ENCODE measurements at regions not wholly inside any gene's neighbourhood (a gene's known extent, or its start where the extent isn't known, plus 50 kb on each side); places are given as distances from the start of the nearest gene placed in this dataset.
A peak's percentile ranks its signal among the peaks of the same experiment; 100 is the strongest.

- TF ChIP-seq FOSL1 (tag; conservative IDR thresholded peaks at IDR 0.05): peak; percentile 86
Observed at GRCh38 chr7:26429168-26429567, 137.5 kb downstream of the SNX10 start (continued).

- WGBS (ENCODE audit: insufficient coverage, low coverage, missing lambda C conversion rate): 11% methylated on average over 3 of the region's 3 CpGs
- H3K36me3 ChIP-seq (ENCODE audit: control insufficient read depth, insufficient read depth, low read length): no peaks in the 10 kb centered on the region
- no peak for TF ChIP-seq MBD2 (IDR thresholded peaks at IDR 0.05; ENCODE audit: borderline replicate concordance, low read depth)
- peak; percentile 65 for TF ChIP-seq ARID1B (IDR thresholded peaks at IDR 0.05)
- 0 out of 2 replicates have a peak, but pooled peaks have one; percentile 39 for TF ChIP-seq DPF2 (IDR thresholded peaks at IDR 0.05)
- 0 out of 4 replicates have a peak, but pooled peaks of 1 of the 2 experiments have one; percentile 26 for TF ChIP-seq RCOR1 (IDR thresholded peaks at IDR 0.05; ENCODE audit: borderline replicate concordance in 1 of 2, low read depth in 2 of 2, low read length in 2 of 2)
- peak; percentile 58; the same call in 1 of the 2 replicates for TF ChIP-seq TEAD4 (IDR thresholded peaks at IDR 0.05; ENCODE audit: low read length)
- TF ChIP-seq TEAD4 (CRISPR knock-in tag; IDR thresholded peaks at IDR 0.05; ENCODE audit: borderline replicate concordance): no peak
- 0 out of 2 replicates have a peak, but pooled peaks have one; percentile 26 for TF ChIP-seq KLF16 (IDR thresholded peaks at IDR 0.05)
- 0 out of 2 replicates have a peak, but pooled peaks have one; percentile 42 for TF ChIP-seq TAL1 (IDR thresholded peaks at IDR 0.05)
- TF ChIP-seq CBFA2T3 (IDR thresholded peaks at IDR 0.05): peak; percentile 42; the same call in 1 of the 2 replicates
- 0 out of 2 replicates have a peak, but pooled peaks have one; percentile 21 for TF ChIP-seq ADNP (tag; IDR thresholded peaks at IDR 0.05)
- no peak for TF ChIP-seq RAD51 (IDR thresholded peaks at IDR 0.05; ENCODE audit: borderline replicate concordance, low read depth)
- no peak for TF ChIP-seq NR1H2 (CRISPR knock-in tag; IDR thresholded peaks at IDR 0.05)
- in situ Hi-C loops (cut with MboI): no loop called here
- H3K27me3 ChIP-seq (ENCODE audit: control insufficient read depth in 2 of 2, insufficient read depth in 2 of 2, low read length in 2 of 2): no peaks in the 10 kb centered on the region
- no peaks in the 10 kb centered on the region; the same call in 1 of the 2 replicates for H3K9me3 ChIP-seq (replicated peaks; ENCODE audit: control insufficient read depth, insufficient read depth, low read depth, low read length)
- H3K9me1 ChIP-seq (ENCODE audit: control insufficient read depth, insufficient read depth, low read length): no peaks in the 10 kb centered on the region
- H3K4me2 ChIP-seq (ENCODE audit: insufficient read depth, low read length): no peak overlapping the region
- FAIRE-seq (no peak), ATAC-seq (peak; percentile 54; the same call in 1 of the 3 replicates), DNase-seq (ENCODE audit: extremely low read depth in 1 of 4, low spot score in 3 of 4) (no peak)
- H4K20me1 ChIP-seq (replicated peaks; ENCODE audit: control insufficient read depth, insufficient read depth, low read length): no peaks in the 10 kb centered on the region
- no peak overlapping the region for H3K27ac ChIP-seq (ENCODE audit: extremely low read depth, low read depth, low read length)
- no peak overlapping the region for H3K4me3 ChIP-seq
- BruUV-seq (replicated peaks): no TSS peak
- H3K4me1 ChIP-seq (replicated peaks in 1 of 2; ENCODE audit: control insufficient read depth in 2 of 2, insufficient read depth in 2 of 2, low read length in 2 of 2): no peaks in the 10 kb centered on the region; a peak in 1 of 5 replicates
- ChIA-PET POLR2A (interaction anchor here (0.6 to 1.2 kb wide), 4 partner anchors 9 to 34 kb away, joined by 3 to 4 read pairs (median 4); no protein-coding TSS in a partner anchor), CTCF (ENCODE audit: low intra/inter-chr PET ratio) (no interaction called here)
- no peak overlapping the region for H2AFZ ChIP-seq (ENCODE audit: low read depth, low read length)
- H3K79me2 ChIP-seq (ENCODE audit: control insufficient read depth, insufficient read depth, low read length): no peaks in the 10 kb centered on the region
- intact Hi-C loops (cut with micrococcal nuclease): no loop called here
- H3K9ac ChIP-seq (ENCODE audit: insufficient read depth in 1 of 2, low read depth in 2 of 2, low read length in 2 of 2): no peak overlapping the region
Observed at GRCh38 chr7:26434974-26435373, 143.3 kb downstream of the SNX10 start.

Measured in K562 (cell line).